ENCODE measurements at regions not wholly inside any gene's neighbourhood (a gene's known extent, or its start where the extent isn't known, plus 50 kb on each side); places are given as distances from the start of the nearest gene placed in this dataset.

DNA sequence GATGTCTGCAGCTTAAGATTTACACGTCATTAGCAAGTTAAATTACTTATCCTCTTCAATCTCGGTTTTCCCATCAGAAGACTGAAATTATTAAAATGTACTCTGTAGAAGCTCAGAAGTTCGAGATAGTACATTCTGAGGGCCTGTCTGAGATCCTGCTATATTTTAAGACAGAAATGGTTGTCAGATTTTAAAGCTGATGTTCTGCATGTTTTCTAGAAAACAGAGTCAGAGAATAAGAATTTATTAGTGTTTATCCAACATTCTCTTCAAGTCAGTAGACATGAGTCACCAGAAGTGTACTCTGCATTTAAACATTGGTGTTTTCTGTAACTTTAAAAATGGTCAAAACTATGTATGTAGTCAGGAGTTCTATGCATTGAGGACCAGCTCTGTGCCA lies 155.2 kb upstream of the MYOCD start:
- no peak for TF ChIP-seq ZFX (IDR thresholded peaks at IDR 0.05)
- TF ChIP-seq, protein P1, sequence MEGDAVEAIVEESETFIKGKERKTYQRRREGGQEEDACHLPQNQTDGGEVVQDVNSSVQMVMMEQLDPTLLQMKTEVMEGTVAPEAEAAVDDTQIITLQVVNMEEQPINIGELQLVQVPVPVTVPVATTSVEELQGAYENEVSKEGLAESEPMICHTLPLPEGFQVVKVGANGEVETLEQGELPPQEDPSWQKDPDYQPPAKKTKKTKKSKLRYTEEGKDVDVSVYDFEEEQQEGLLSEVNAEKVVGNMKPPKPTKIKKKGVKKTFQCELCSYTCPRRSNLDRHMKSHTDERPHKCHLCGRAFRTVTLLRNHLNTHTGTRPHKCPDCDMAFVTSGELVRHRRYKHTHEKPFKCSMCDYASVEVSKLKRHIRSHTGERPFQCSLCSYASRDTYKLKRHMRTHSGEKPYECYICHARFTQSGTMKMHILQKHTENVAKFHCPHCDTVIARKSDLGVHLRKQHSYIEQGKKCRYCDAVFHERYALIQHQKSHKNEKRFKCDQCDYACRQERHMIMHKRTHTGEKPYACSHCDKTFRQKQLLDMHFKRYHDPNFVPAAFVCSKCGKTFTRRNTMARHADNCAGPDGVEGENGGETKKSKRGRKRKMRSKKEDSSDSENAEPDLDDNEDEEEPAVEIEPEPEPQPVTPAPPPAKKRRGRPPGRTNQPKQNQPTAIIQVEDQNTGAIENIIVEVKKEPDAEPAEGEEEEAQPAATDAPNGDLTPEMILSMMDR (conservative IDR thresholded peaks at IDR 0.05): no peak
- H3K27ac ChIP-seq: no peak overlapping the region

DNA sequence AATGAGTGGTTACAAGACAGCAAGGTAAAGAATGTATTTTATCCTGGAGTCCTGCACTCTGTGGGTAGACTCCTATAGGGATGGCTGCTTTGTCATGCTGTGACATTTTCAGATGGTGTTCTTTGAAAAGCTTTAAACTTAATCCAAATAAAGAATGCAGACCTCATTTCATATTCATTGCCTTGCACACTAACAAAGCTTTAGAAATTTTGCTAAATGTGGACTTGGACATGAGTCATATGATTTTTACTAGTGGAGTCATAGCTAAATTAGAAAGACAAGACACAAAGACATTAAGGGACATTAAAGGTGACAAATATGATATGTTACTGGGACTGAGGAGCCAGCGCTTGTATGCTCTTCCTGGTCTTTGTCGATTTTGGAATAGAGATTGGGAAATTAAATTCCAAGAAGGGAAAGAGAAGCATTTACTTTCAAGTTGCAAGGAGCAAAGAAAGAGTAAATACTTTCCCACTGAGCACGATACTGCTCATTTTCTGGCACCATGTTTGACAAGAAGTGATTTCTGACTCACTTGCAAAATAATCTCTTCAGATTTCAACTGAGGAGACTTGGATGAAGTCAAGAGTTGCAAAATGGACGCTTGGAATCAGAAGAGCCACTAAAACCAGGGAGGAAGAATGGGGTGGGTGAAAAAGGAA lies 152.9 kb upstream of the MYOCD start:
- H3K27ac ChIP-seq: no peak overlapping the region
- no peak for TF ChIP-seq ZFX (IDR thresholded peaks at IDR 0.05)
- TF ChIP-seq, protein P1 (conservative IDR thresholded peaks at IDR 0.05): no peak

- no peak overlapping the region for H3K27ac ChIP-seq
- TF ChIP-seq, protein P1 (conservative IDR thresholded peaks at IDR 0.05): no peak
- no peak for TF ChIP-seq ZFX (IDR thresholded peaks at IDR 0.05)
Observed at GRCh38 chr17:12514596-12514995, 151.1 kb upstream of the MYOCD start.

- H3K27ac ChIP-seq: no peak overlapping the region
- TF ChIP-seq, protein P1 (conservative IDR thresholded peaks at IDR 0.05): no peak
- TF ChIP-seq ZFX (IDR thresholded peaks at IDR 0.05): no peak
Observed at GRCh38 chr17:12519956-12520594, 145.6 kb upstream of the MYOCD start.

DNA sequence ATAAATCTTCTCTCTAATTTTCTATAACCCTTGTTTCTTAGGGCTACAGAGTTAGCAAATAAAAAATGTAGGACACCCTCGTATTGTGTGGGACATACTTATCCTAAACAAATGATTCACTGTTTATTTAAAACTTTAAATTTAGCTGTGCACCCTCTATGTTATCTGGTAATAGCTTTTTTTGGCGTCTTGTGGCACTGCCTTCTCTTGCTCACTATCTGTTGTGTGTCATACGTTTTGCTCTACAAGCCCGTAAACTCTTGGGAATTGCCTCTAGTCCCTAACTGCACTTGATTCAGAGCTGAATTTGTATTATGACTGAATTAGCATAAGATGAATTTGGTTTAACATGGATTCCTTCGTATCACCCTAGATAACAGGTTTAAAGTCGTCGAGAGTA lies 144.3 kb upstream of the MYOCD start:
- no peak overlapping the region for H3K27ac ChIP-seq
- no peak for TF ChIP-seq ZFX (IDR thresholded peaks at IDR 0.05)

DNA sequence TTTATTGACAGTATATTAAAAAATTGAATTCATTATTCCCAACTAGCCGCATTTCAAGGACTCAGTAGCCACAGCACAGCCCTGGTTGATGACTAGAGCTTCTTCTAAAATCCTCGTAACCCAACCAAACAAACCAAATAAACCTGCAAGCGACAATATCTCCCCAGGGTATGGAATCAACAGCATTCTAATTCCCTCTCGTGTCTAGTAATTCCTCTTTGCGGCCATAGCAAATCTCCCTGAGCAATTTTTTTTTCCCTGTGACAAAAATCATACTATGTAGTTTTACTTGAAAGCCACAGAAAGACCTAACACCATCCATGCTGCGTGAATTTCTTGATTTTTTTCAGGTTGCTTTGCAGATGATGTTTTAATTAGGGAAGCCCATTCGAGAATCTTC lies 143.4 kb upstream of the MYOCD start:
- TF ChIP-seq, protein P1 (conservative IDR thresholded peaks at IDR 0.05): no peak
- TF ChIP-seq ZFX (IDR thresholded peaks at IDR 0.05): no peak
- H3K27ac ChIP-seq: no peak overlapping the region

DNA sequence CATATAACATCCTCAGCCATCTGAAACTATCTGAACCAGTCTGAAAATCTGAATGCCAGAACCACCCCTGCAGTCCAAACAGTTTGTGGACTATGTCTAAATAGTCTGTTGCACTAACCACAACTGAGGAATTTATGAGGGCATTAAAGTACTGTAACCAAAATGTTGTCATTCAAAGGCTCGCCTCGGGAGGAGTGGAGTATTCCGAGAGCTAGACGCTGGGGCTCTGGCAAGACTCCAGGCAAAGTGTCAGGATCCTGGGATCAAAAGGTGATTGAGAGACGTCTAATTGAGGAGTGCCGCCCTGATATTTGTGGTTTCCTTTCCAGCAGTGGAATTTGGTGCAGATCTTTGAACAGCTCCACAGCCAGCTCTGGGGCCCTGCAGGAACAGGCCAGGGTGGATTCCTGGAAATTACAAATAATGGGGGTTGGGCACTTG lies 142.9 kb upstream of the MYOCD start:
- TF ChIP-seq, protein P1 (conservative IDR thresholded peaks at IDR 0.05): no peak
- H3K27ac ChIP-seq: no peak overlapping the region

GRCh38 chr17:12523244-12523643 lies 142.4 kb upstream of the MYOCD start:
- TF ChIP-seq, protein P1 (conservative IDR thresholded peaks at IDR 0.05): no peak
- no peak for TF ChIP-seq ZFX (IDR thresholded peaks at IDR 0.05)
- no peak overlapping the region for H3K27ac ChIP-seq

Data from C4-2B (cell line).